RWPE1 (cell line): ENCODE measurements at regions not wholly inside any gene's neighbourhood (a gene's known extent, or its start where the extent isn't known, plus 50 kb on each side); places are given as distances from the start of the nearest gene placed in this dataset.

ENCODE experiments used
- CTCF ChIA-PET: fragments of 350-600 bp; sonication (Branson Sonifier 250); formaldehyde crosslinking; extraction: SDS; loops from one replicate; lab custom pipeline; 2021; lab: Yijun Ruan, JAX
- POLR2A ChIA-PET: fragments of 400-600 bp; formaldehyde crosslinking; extraction: SDS; loops from one replicate; lab custom pipeline; 2020; ENCODE audit warnings: antibody characterized with exemption; ENCODE audit not compliant: low non-redundant PET; lab: Yijun Ruan, JAX
- DNase-seq: peaks from one replicate; pipeline ENCODE4 v3.0.0; 2012; ENCODE audit warnings: low spot score
- H3K27ac ChIP-seq: fragments of 450-650 bp; 2 replicates; pipeline ENCODE4 v1.5.1; 2017
- TF ChIP-seq, protein P1 (sequence below): fragments of 450-650 bp; conservative IDR thresholded peaks from 2 replicates; pipeline ENCODE4 v1.5.1; 2017; ENCODE audit warnings: low read depth, mild to moderate bottlenecking

DNA sequence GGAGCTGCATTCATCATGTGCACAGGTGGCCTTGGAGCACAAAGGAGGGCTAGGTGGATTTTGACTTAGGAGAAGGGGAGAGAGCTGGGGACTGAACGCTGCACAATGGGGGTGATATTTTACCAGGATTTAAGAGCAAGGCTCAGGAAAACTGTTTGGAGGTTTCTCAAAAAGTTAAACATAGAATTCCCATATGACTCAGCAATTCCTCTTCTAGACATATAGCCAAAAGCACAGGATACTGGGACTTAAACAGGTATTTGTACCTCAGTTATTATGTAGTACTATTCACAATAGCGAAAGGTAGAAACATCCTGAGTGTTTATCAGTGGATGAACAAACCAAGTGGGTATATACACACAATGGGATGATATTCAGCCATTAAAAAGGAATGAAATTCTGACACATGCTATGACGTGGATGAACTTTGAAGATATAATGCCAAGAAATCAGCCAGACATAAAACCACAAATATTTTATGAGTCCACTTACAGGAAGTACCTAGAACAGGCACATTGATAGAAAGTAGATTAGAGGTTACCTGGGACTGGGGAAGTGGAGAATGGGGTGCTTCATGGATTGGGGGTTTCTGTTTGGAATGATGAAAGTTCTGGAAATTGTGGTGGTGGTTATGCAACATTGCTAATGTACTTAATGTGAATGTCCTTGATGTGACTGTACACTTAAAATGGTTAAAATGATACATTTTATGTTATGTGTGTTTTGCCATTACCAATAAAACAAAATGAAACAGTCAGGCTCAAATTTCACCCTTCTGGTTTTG, 216.9 kb downstream of the HAUS1 start:
- CTCF ChIA-PET, result no interaction called here
- TF ChIP-seq, protein P1, sequence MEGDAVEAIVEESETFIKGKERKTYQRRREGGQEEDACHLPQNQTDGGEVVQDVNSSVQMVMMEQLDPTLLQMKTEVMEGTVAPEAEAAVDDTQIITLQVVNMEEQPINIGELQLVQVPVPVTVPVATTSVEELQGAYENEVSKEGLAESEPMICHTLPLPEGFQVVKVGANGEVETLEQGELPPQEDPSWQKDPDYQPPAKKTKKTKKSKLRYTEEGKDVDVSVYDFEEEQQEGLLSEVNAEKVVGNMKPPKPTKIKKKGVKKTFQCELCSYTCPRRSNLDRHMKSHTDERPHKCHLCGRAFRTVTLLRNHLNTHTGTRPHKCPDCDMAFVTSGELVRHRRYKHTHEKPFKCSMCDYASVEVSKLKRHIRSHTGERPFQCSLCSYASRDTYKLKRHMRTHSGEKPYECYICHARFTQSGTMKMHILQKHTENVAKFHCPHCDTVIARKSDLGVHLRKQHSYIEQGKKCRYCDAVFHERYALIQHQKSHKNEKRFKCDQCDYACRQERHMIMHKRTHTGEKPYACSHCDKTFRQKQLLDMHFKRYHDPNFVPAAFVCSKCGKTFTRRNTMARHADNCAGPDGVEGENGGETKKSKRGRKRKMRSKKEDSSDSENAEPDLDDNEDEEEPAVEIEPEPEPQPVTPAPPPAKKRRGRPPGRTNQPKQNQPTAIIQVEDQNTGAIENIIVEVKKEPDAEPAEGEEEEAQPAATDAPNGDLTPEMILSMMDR, result no peak
- peak overlapping the region; percentile 97 for H3K27ac ChIP-seq
- POLR2A ChIA-PET, result no interaction called here
- DNase-seq, result peak; percentile 37

DNA sequence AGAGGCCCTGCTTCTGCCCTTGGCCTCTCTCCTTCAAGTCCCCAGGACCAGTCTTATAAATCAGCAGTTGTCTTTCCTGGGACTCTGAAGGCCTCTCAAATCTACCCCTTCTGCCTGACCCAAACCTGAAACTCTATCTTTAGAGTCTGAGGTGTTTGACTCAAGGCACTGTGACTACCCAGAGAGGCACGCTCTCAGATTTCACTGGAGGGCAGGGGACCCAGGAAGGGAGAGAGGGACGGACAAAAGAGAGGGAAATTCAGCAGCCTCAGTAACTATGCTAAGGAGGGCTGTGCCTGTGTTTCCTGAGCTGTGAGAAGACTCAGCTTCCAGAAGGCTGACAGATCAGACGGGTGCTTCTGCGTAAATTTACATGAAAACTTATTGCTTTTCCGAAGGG, 217.8 kb downstream of the HAUS1 start:
- ChIA-PET CTCF (no interaction called here), POLR2A (interaction anchor here (0.5 kb wide), 1 partner anchor 140 kb away, joined by 6 read pairs; no protein-coding TSS in a partner anchor)
- TF ChIP-seq, protein P1, result no peak
- peak; percentile 26 for DNase-seq
- peak overlapping the region; percentile 97 for H3K27ac ChIP-seq

DNA sequence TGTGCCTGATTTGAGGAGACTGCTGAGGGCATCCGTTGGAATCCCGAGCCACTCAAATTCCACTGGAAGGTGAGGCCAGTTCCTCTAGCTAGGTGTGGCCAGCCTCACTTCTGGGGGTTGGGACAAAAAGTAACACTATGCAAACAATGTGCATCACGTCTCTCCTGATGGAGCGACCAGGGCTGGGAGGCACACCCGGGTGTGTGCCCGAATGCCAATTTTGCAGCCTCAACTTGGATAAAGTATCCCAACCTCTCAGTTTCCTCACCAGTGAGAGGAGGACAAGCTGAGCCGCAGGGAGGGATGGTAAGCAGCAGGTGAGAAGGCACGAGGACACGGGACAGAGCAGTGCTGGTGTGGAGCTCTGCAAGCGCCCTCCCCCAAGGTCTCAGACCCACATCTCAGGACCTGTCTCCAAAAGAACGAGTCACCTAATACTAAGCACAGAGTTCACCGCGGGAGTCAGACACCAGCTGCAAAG, 218.3 kb downstream of the HAUS1 start:
- H3K27ac ChIP-seq, result peak overlapping the region; percentile 97
- CTCF ChIA-PET, result no interaction called here
- POLR2A ChIA-PET, result interaction anchor here (0.5 kb wide), 1 partner anchor 139 kb away, joined by 6 read pairs; no protein-coding TSS in a partner anchor
- TF ChIP-seq, protein P1, result no peak
- peak; percentile 38 for DNase-seq

DNA sequence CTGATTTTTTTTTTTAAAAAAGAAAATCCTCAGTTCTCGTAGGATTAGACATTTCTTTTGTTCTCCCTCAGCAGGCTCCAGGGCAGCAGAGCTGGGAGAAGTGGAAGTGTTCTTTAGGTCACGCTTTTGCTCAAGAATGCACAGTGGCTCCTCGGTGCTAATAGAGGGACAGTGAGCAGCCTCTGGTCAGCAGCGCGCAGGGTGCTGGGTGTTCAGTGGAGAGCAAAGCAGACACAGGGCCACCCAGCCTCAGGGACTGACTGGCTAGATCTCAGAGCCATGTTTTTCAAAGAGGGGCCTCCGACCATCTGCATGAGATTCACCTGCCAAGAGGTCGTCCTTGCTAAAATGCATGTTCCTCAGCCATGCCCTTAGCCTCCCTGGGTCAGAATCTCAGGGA, 218.8 kb downstream of the HAUS1 start:
- peak overlapping the region; percentile 97 for H3K27ac ChIP-seq
- POLR2A ChIA-PET, result no interaction called here
- no peak for DNase-seq
- CTCF ChIA-PET, result interaction anchor here (0.6 kb wide), 1 partner anchor 155 kb away, joined by 3 read pairs; no protein-coding TSS in a partner anchor
- TF ChIP-seq, protein P1, result no peak

DNA sequence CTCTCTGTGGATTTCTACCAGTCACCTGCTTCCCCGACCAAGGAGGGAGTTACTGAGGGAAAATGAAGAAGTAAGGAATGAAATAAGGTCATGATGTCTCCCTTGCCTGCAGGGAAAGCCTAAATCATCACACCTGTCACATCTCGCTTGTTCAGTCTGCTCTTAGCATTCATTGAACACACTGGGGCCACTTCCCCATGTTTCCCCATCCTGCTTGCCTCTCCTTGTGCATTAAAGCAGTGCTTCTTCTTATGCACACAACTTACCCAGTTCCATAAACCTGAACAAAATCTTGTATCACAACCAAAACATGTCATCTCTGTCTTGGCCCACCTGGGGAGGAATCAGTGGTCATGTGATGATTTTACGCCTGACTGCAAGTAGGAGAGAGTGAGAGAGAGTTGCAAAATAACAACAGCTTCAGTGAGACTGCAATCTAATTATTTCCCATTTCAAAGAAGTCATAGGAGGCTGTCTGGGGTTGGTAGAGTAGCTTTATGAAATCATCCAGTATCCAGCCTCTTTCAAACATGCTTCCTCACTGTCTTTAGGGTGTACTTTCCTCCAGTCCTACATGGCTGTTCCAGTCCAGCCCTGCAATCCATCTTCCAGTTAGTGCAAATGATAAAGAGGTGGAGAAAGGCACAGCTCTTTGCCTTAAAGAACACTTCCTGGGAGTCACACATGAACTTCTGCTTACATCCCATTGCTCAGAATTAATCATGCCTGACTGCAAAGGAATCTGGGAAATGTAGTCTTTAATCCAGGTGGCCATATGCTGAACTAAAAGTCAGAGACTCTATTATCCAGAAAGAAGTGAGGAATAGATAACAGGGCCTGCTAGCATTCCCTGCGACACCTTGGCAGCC, 220.1 kb downstream of the HAUS1 start:
- ChIA-PET POLR2A (no interaction called here), CTCF (no interaction called here)
- peak overlapping the region; percentile 97 for H3K27ac ChIP-seq
- DNase-seq, result peak; percentile 58
- TF ChIP-seq, protein P1, result no peak

DNA sequence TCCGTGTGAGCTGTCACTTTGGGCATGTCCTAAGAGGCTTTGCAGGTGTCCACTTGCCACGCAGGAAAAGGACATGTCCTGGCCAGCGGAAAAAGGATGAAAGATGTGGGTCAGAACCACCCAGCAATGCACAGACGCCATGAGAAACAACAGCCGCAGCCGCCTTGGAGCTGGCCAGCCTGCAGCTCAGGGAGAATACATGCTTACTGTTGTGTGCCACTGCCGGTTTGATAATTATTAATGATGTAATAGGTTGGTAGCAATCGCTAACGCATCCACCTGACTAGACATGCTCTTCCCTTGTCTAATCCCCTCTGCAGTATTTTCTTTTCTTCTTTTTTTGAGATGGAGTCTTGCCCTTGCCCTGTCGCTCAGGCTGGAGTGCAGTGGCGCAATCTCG, 221.7 kb downstream of the HAUS1 start:
- H3K27ac ChIP-seq, result peak overlapping the region; percentile 4
- ChIA-PET POLR2A (no interaction called here), CTCF (interaction anchor here (0.6 kb wide), 1 partner anchor 44 kb away, joined by 3 read pairs; no protein-coding TSS in a partner anchor)
- no peak for DNase-seq
- TF ChIP-seq, protein P1, result no peak
